NCI-H1092 treated with DMSO at 0.1 percent for 48 hours (cell line): ENCODE measurements at regions not wholly inside any gene's neighbourhood (a gene's known extent, or its start where the extent isn't known, plus 50 kb on each side); places are given as distances from the start of the nearest gene placed in this dataset.

Experiments used
- DNase-seq: peaks from one replicate; lab custom pipeline; 2025; lab: John Stamatoyannopoulos, UW

- no peak for DNase-seq
Observed at GRCh38 chr4:35820003-35820402, 424.3 kb downstream of the ARAP2 start.

GRCh38 chr4:35824231-35824630 is 420.1 kb downstream of the ARAP2 start:
- no peak for DNase-seq

- no peak for DNase-seq
Observed at GRCh38 chr4:35835893-35836292, 408.4 kb downstream of the ARAP2 start.

GRCh38 chr4:35836596-35836995 is 407.7 kb downstream of the ARAP2 start:
- no peak for DNase-seq

GRCh38 chr4:35867057-35867456 is 377.3 kb downstream of the ARAP2 start:
- no peak for DNase-seq

GRCh38 chr4:35872273-35872672 is 372.0 kb downstream of the ARAP2 start:
- DNase-seq: no peak

GRCh38 chr4:35879479-35879878 is 364.8 kb downstream of the ARAP2 start:
- no peak for DNase-seq

GRCh38 chr4:35883108-35883507 is 361.2 kb downstream of the ARAP2 start:
- no peak for DNase-seq

GRCh38 chr4:35884714-35885480 is 359.4 kb downstream of the ARAP2 start:
- no peak for DNase-seq

GRCh38 chr4:35897808-35898207 is 346.5 kb downstream of the ARAP2 start:
- no peak for DNase-seq

GRCh38 chr4:35900286-35901243 is 343.7 kb downstream of the ARAP2 start:
- no peak for DNase-seq

GRCh38 chr4:35912174-35912573 is 332.1 kb downstream of the ARAP2 start:
- DNase-seq: no peak

- DNase-seq: no peak
Observed at GRCh38 chr4:35918491-35918977, 325.8 kb downstream of the ARAP2 start.

GRCh38 chr4:35925806-35926205 is 318.5 kb downstream of the ARAP2 start:
- DNase-seq: no peak

GRCh38 chr4:35926788-35927187 is 317.5 kb downstream of the ARAP2 start:
- no peak for DNase-seq

- DNase-seq: no peak
Observed at GRCh38 chr4:35933901-35934300, 310.4 kb downstream of the ARAP2 start.

- DNase-seq: peak; percentile 18
Observed at GRCh38 chr4:35934320-35934981, 309.9 kb downstream of the ARAP2 start.

GRCh38 chr4:35938936-35939335 is 305.4 kb downstream of the ARAP2 start:
- no peak for DNase-seq

GRCh38 chr4:35939751-35940150 is 304.6 kb downstream of the ARAP2 start:
- DNase-seq: no peak

- DNase-seq: no peak
Observed at GRCh38 chr4:35942092-35942491, 302.2 kb downstream of the ARAP2 start.

GRCh38 chr4:35943606-35944005 is 300.7 kb downstream of the ARAP2 start:
- DNase-seq: no peak

- DNase-seq: no peak
Observed at GRCh38 chr4:35948171-35948570, 296.1 kb downstream of the ARAP2 start.
